SK-N-MC (cell line): ENCODE measurements at regions not wholly inside any gene's neighbourhood (a gene's known extent, or its start where the extent isn't known, plus 50 kb on each side); places are given as distances from the start of the nearest gene placed in this dataset.
"Not testable (repeated sequence)": the region's sequence is repeated elsewhere in the genome, so short reads cannot be mapped to it uniquely, and the experiment has no call there.

Source experiments
- EZH2 ChIP-seq: fragments of 200-600 bp; sonication (generic); IDR thresholded peaks from one replicate; pipeline ENCODE4 v1.6.1; 2017; ENCODE audit warnings: antibody characterized with exemption
- POLR2AphosphoS5 ChIP-seq: IDR thresholded peaks from 2 replicates; pipeline ENCODE4 v1.6.1; 2012; ENCODE audit warnings: mild to moderate bottlenecking, low read depth, low read length, borderline replicate concordance

- not testable (repeated sequence) for TF ChIP-seq EZH2, POLR2AphosphoS5
Observed at GRCh38 chr1:166433404-166434304, 266.9 kb upstream of the FAM78B start.
